Loucy (cell line): ENCODE measurements at regions not wholly inside any gene's neighbourhood (a gene's known extent, or its start where the extent isn't known, plus 50 kb on each side); places are given as distances from the start of the nearest gene placed in this dataset.

Experiments
- H2AFZ ChIP-seq: fragments of 200-600 bp; sonication (generic); 2 replicates; pipeline ENCODE4 v1.6.0; 2016; ENCODE audit warnings: antibody characterized with exemption, mild to moderate bottlenecking, low read length, moderate library complexity
- H3F3A ChIP-seq: fragments of 200-600 bp; 2 replicates; pipeline ENCODE4 v1.6.0; 2016; ENCODE audit warnings: antibody characterized with exemption, low read depth, mild to moderate bottlenecking
- H3K27me3 ChIP-seq: fragments of 200-600 bp; sonication (generic); 2 replicates; pipeline ENCODE4 v1.6.1; 2014; ENCODE audit warnings: low read length, mild to moderate bottlenecking; ENCODE audit not compliant: insufficient read depth, poor library complexity, severe bottlenecking
- H3K36me3 ChIP-seq: fragments of 200-600 bp; sonication (generic); 2 replicates; pipeline ENCODE4 v1.6.1; 2016; ENCODE audit warnings: low read length; ENCODE audit not compliant: insufficient read depth
- H3K4me1 ChIP-seq: fragments of 200-600 bp; sonication (generic); 2 replicates; pipeline ENCODE4 v1.5.1; 2014; ENCODE audit warnings: low read length, mild to moderate bottlenecking; ENCODE audit not compliant: insufficient read depth, poor library complexity, severe bottlenecking
- H3K4me2 ChIP-seq: fragments of 200-600 bp; sonication (generic); 2 replicates; pipeline ENCODE4 v1.6.0; 2014; ENCODE audit warnings: antibody characterized with exemption, low read length, low read depth, mild to moderate bottlenecking; ENCODE audit not compliant: poor library complexity, severe bottlenecking
- H3K4me3 ChIP-seq: fragments of 200-600 bp; sonication (generic); 2 replicates; pipeline ENCODE4 v1.5.1; 2014; ENCODE audit warnings: low read length, mild to moderate bottlenecking, mixed read lengths; ENCODE audit not compliant: poor library complexity, severe bottlenecking
- H3K79me2 ChIP-seq: fragments of 200-600 bp; sonication (generic); 2 replicates; pipeline ENCODE4 v1.6.1; 2014; ENCODE audit warnings: low read length; ENCODE audit not compliant: insufficient read depth
- H3K9ac ChIP-seq: fragments of 200-600 bp; sonication (generic); 2 replicates; pipeline ENCODE4 v1.6.0; 2014; ENCODE audit warnings: mild to moderate bottlenecking, low read depth, low read length, moderate library complexity; ENCODE audit not compliant: poor library complexity, severe bottlenecking
- H3K9me2 ChIP-seq: fragments of 200-600 bp; sonication (generic); replicated peaks from 2 replicates; pipeline ENCODE4 v1.6.1; 2016; ENCODE audit warnings: low read depth, low read length, mixed read lengths
- H3K9me3 ChIP-seq: fragments of 200-600 bp; sonication (generic); 2 replicates; pipeline ENCODE4 v1.6.1; 2014; ENCODE audit warnings: mild to moderate bottlenecking, antibody characterized with exemption, low read length, low read depth; ENCODE audit not compliant: insufficient read depth
- H4K20me1 ChIP-seq: fragments of 200-600 bp; sonication (generic); 2 replicates; pipeline ENCODE4 v1.6.0; 2014; ENCODE audit warnings: antibody characterized with exemption, low read length, mild to moderate bottlenecking; ENCODE audit not compliant: insufficient read depth, poor library complexity, severe bottlenecking
- CTCF ChIP-seq: fragments of 200-600 bp; sonication (generic); conservative IDR thresholded peaks from 2 replicates; pipeline ENCODE4 v1.5.1; 2014; ENCODE audit warnings: mild to moderate bottlenecking, antibody characterized with exemption, low read length
- EZH2phosphoT487 ChIP-seq: fragments of 200-600 bp; IDR thresholded peaks from 2 replicates; pipeline ENCODE4 v1.6.1; 2018; ENCODE audit warnings: antibody characterized with exemption, mild to moderate bottlenecking, moderate library complexity, borderline replicate concordance

GRCh38 chr3:82030916-82031315, 269.5 kb upstream of the GBE1 start:
- no peaks in the 10 kb centered on the region for H4K20me1 ChIP-seq

GRCh38 chr3:82022836-82023235, 261.4 kb upstream of the GBE1 start:
- Histone ChIP-seq H3K9me2 (no peaks in the 10 kb centered on the region), H3K9me3 (no peaks in the 10 kb centered on the region), H3K4me1 (no peaks in the 10 kb centered on the region), H3K27me3 (no peaks in the 10 kb centered on the region), H3K4me2 (no peak overlapping the region), H4K20me1 (no peaks in the 10 kb centered on the region), H3K9ac (no peak overlapping the region), H3K79me2 (no peaks in the 10 kb centered on the region), H3K36me3 (no peaks in the 10 kb centered on the region), H3K4me3 (no peak overlapping the region), H2AFZ (no peak overlapping the region), H3F3A (no peaks in the 10 kb centered on the region)
- no peak for TF ChIP-seq CTCF
- TF ChIP-seq EZH2phosphoT487 = no peak

More at GRCh38 chr3:82030916-82031315, 269.5 kb upstream of the GBE1 start:
- Histone ChIP-seq H2AFZ (no peak overlapping the region), H3K9ac (no peak overlapping the region), H3K79me2 (no peaks in the 10 kb centered on the region), H3K4me1 (no peaks in the 10 kb centered on the region), H3K4me2 (no peak overlapping the region), H3K9me3 (no peaks in the 10 kb centered on the region), H3K4me3 (no peak overlapping the region), H3K36me3 (no peaks in the 10 kb centered on the region), H3K9me2 (no peaks in the 10 kb centered on the region), H3K27me3 (no peaks in the 10 kb centered on the region), H3F3A (no peaks in the 10 kb centered on the region)
- no peak for TF ChIP-seq EZH2phosphoT487
- no peak for TF ChIP-seq CTCF

GRCh38 chr3:82020282-82020681, 258.8 kb upstream of the GBE1 start:
- no peak overlapping the region for H3K9ac ChIP-seq
- TF ChIP-seq EZH2phosphoT487 (no peak), CTCF (no peak)
- H3K9me2 ChIP-seq = no peaks in the 10 kb centered on the region
- no peak overlapping the region for H2AFZ ChIP-seq
- H3K4me3 ChIP-seq = no peak overlapping the region
- no peaks in the 10 kb centered on the region for H3K79me2 ChIP-seq
- no peaks in the 10 kb centered on the region for H3K4me1 ChIP-seq
- no peaks in the 10 kb centered on the region for H4K20me1 ChIP-seq
- no peaks in the 10 kb centered on the region for H3K9me3 ChIP-seq
- no peak overlapping the region for H3K4me2 ChIP-seq
- no peaks in the 10 kb centered on the region for H3F3A ChIP-seq
- no peaks in the 10 kb centered on the region for H3K27me3 ChIP-seq
- H3K36me3 ChIP-seq = no peaks in the 10 kb centered on the region
